ENCODE measurements at regions not wholly inside any gene's neighbourhood (a gene's known extent, or its start where the extent isn't known, plus 50 kb on each side); places are given as distances from the start of the nearest gene placed in this dataset.

DNA sequence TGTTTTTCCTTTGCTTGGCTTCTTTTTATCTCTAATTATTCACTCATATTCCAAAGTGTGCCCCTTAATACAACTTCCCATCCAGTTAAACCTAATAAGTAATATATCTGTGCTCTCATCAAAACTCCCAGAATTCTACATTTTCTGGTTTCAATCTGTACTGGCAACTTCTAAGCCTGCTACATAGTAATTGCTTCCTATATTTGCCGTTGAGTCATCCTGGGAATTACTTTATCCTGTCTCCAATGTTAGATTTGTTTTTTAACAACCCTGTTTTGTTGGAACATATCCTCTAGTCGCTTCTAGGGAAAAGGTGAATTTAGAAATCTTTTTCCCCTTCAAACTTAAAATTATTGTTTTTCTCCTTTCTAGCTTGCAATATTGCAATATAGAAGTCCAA is 620.5 kb upstream of the PKN2 start:
- no peak overlapping the region for H3K4me2 ChIP-seq (replicated peaks; ENCODE audit: extremely low read depth, low read length, poor library complexity, severe bottlenecking)
- TF ChIP-seq, protein P1, sequence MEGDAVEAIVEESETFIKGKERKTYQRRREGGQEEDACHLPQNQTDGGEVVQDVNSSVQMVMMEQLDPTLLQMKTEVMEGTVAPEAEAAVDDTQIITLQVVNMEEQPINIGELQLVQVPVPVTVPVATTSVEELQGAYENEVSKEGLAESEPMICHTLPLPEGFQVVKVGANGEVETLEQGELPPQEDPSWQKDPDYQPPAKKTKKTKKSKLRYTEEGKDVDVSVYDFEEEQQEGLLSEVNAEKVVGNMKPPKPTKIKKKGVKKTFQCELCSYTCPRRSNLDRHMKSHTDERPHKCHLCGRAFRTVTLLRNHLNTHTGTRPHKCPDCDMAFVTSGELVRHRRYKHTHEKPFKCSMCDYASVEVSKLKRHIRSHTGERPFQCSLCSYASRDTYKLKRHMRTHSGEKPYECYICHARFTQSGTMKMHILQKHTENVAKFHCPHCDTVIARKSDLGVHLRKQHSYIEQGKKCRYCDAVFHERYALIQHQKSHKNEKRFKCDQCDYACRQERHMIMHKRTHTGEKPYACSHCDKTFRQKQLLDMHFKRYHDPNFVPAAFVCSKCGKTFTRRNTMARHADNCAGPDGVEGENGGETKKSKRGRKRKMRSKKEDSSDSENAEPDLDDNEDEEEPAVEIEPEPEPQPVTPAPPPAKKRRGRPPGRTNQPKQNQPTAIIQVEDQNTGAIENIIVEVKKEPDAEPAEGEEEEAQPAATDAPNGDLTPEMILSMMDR (IDR thresholded peaks at IDR 0.05): no peak
- no peak overlapping the region for H2AFZ ChIP-seq (ENCODE audit: insufficient read depth, low read depth, low read length, poor library complexity, severe bottlenecking)
- Mint-ChIP-seq H3K27ac (no peak overlapping the region), H3K9me3 (no peaks in the 10 kb centered on the region), H3K27me3 (ENCODE audit: low read depth in 3 of 3) (peaks cover 0 to 3% (median 1%) of the 10 kb centered on the region in 3 donors), H3K4me3 (no peak overlapping the region), H3K4me1 (no peaks in the 10 kb centered on the region), H3K36me3 (no peaks in the 10 kb centered on the region)
- WGBS (ENCODE audit: insufficient coverage): no CpG with 5 or more reads among the region's 2 CpGs
- intact Hi-C loops (cut with micrococcal nuclease): no loop called here
- no peak overlapping the region for H3K9ac ChIP-seq (ENCODE audit: insufficient read depth, low read length, poor library complexity, severe bottlenecking)
- H3K27me3 ChIP-seq (ENCODE audit: control insufficient read depth in 2 of 2, insufficient read depth in 2 of 2, low read length in 2 of 2): no peaks in the 10 kb centered on the region
- H3K9me3 ChIP-seq (replicated peaks in 1 of 2; ENCODE audit: control insufficient read depth in 1 of 2, insufficient read depth in 1 of 2, low read length in 2 of 2): no peaks in the 10 kb centered on the region
- H3K36me3 ChIP-seq (replicated peaks in 1 of 2; ENCODE audit: control insufficient read depth in 1 of 2, insufficient read depth in 2 of 2, low read length in 2 of 2): no peaks in the 10 kb centered on the region
- H3K4me1 ChIP-seq (ENCODE audit: control insufficient read depth in 1 of 2, insufficient read depth in 2 of 2, low read length in 2 of 2): no peaks in the 10 kb centered on the region
- no peak overlapping the region for H3K4me3 ChIP-seq (replicated peaks in 1 of 3; ENCODE audit: low read depth in 2 of 3, low read length in 3 of 3)
- no peaks in the 10 kb centered on the region for H3K79me2 ChIP-seq (ENCODE audit: insufficient read depth, low read length)
- no peak for DNase-seq
- H4K20me1 ChIP-seq (ENCODE audit: insufficient read depth, low read length): no peaks in the 10 kb centered on the region
- no peak overlapping the region for H3K27ac ChIP-seq (ENCODE audit: low read depth in 1 of 2, low read length in 2 of 2)

GRCh38 chr1:88068407-88068960 is 615.6 kb upstream of the PKN2 start:
- Histone ChIP-seq H3K27ac (ENCODE audit: low read depth in 1 of 2, low read length in 2 of 2) (no peak overlapping the region), H3K9ac (ENCODE audit: insufficient read depth, low read length, poor library complexity, severe bottlenecking) (no peak overlapping the region), H3K27me3 (ENCODE audit: control insufficient read depth in 2 of 2, insufficient read depth in 2 of 2, low read length in 2 of 2) (no peaks in the 10 kb centered on the region), H3K79me2 (ENCODE audit: insufficient read depth, low read length) (no peaks in the 10 kb centered on the region), H2AFZ (ENCODE audit: insufficient read depth, low read depth, low read length, poor library complexity, severe bottlenecking) (no peak overlapping the region), H4K20me1 (ENCODE audit: insufficient read depth, low read length) (no peaks in the 10 kb centered on the region), H3K36me3 (replicated peaks in 1 of 2; ENCODE audit: control insufficient read depth in 1 of 2, insufficient read depth in 2 of 2, low read length in 2 of 2) (no peaks in the 10 kb centered on the region), H3K4me3 (replicated peaks in 1 of 3; ENCODE audit: low read depth in 2 of 3, low read length in 3 of 3) (no peak overlapping the region), H3K4me2 (replicated peaks; ENCODE audit: extremely low read depth, low read length, poor library complexity, severe bottlenecking) (no peak overlapping the region), H3K4me1 (ENCODE audit: control insufficient read depth in 1 of 2, insufficient read depth in 2 of 2, low read length in 2 of 2) (no peaks in the 10 kb centered on the region), H3K9me3 (replicated peaks in 1 of 2; ENCODE audit: control insufficient read depth in 1 of 2, insufficient read depth in 1 of 2, low read length in 2 of 2) (no peaks in the 10 kb centered on the region)
- Mint-ChIP-seq H3K4me1 (no peaks in the 10 kb centered on the region), H3K4me3 (no peak overlapping the region), H3K27ac (no peak overlapping the region), H3K27me3 (ENCODE audit: low read depth in 3 of 3) (peaks cover 2 to 3% (median 2%) of the 10 kb centered on the region in 3 donors), H3K36me3 (no peaks in the 10 kb centered on the region), H3K9me3 (peaks cover 0 to 3% (median 0%) of the 10 kb centered on the region in 7 donors)
- intact Hi-C loops (cut with micrococcal nuclease): no loop called here
- no peak for DNase-seq
- WGBS (ENCODE audit: insufficient coverage): no CpG with 5 or more reads among the region's 5 CpGs
- TF ChIP-seq, protein P1 (IDR thresholded peaks at IDR 0.05): no peak

Data from CD14-positive monocyte (primary cell).